ENCODE measurements at regions not wholly inside any gene's neighbourhood (a gene's known extent, or its start where the extent isn't known, plus 50 kb on each side); places are given as distances from the start of the nearest gene placed in this dataset.

DNA sequence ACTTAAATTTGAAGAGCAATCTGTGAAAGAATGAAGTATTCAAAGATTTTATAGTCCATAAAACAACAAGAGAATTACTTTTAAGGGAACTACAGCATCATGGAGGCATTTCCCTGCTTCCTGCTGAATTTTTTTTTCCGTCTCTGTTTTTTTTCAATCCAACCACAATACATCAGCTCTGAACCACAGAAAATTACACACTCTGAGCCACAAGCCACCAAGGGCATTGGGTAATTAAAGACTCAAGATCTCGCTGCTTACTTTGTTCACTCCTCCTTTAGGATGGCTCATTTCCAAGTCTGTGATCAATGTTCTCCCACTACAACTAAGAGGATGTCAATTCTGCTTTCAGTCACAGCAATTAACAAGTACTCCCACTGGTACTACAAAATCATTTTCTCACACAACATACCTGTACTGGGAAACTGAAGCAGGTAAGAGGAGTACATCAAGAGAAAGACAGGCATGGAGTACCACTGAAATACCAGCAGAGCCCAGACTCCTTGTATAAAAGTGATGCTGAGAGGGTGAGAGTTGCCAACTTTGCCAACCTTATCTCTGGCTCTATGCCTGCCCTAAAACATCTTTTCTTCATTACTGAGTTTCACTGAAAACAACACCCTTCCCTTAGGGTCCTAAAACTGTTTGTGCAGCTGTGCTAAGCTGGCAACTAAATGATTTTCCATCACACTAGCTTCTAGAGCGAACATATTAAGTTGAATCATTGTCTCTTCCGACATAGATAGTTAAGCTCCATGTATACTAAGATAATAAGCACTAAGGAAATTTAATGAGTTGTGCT lies 105.8 kb upstream of the MAGEB18 start:
- no peak for TF ChIP-seq ZNF214 (tag by site-specific recombination; IDR thresholded peaks at IDR 0.05; ENCODE audit: borderline replicate concordance)
- TF ChIP-seq ZNF274 (IDR thresholded peaks at IDR 0.05; ENCODE audit: low read length), result no peak
- no peak for TF ChIP-seq ZNF274 (tag by site-specific recombination; IDR thresholded peaks at IDR 0.05; ENCODE audit: borderline replicate concordance)
- no peak for TF ChIP-seq CTCF (tag by site-specific recombination; IDR thresholded peaks at IDR 0.05)
- no peak for TF ChIP-seq EGR2 (tag by site-specific recombination; IDR thresholded peaks at IDR 0.05; ENCODE audit: low read depth)
- no peak for TF ChIP-seq ZFP69B (tag by site-specific recombination; IDR thresholded peaks at IDR 0.05)
- no peak for TF ChIP-seq HOXA7 (CRISPR knock-in tag; IDR thresholded peaks at IDR 0.05; ENCODE audit: borderline replicate concordance)
- TF ChIP-seq TRIM28 (IDR thresholded peaks at IDR 0.05; ENCODE audit: borderline replicate concordance, low read length), result no peak
- TF ChIP-seq MZF1 (tag by site-specific recombination; IDR thresholded peaks at IDR 0.05; ENCODE audit: borderline replicate concordance), result no peak
- TF ChIP-seq ZNF623 (tag by site-specific recombination; IDR thresholded peaks at IDR 0.05), result no peak
- TF ChIP-seq ZNF837 (tag by site-specific recombination; IDR thresholded peaks at IDR 0.05), result no peak

Data from HEK293 (cell line).